ENCODE measurements at regions not wholly inside any gene's neighbourhood (a gene's known extent, or its start where the extent isn't known, plus 50 kb on each side); places are given as distances from the start of the nearest gene placed in this dataset.
"Not testable (repeated sequence)": the region's sequence is repeated elsewhere in the genome, so short reads cannot be mapped to it uniquely, and the experiment has no call there.

- no peak for DNase-seq
Observed at GRCh38 chr7:3138997-3139396, 95.3 kb upstream of the CARD11 start.

DNA sequence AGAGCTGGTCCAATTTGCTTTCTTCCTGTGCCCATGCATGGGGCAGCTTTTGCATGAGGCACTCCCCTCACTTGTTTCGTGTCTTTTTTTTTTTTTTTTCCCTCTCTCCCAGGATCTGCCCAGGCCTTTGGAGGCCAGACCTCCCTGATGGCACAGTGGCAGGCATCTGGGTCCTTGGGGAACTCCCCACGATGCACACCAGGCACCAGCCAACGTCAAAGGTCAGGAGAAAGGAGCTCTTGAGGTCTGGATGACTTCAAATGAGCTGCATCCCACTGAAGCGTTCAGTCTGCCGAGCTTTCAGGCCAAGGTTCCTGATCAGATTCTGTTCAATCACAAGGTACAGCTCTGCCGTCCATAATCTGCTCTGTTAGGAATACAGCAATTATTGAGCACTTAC, 97.2 kb upstream of the CARD11 start:
- DNase-seq: no peak

- DNase-seq: no peak
Observed at GRCh38 chr7:3141326-3141725, 97.7 kb upstream of the CARD11 start.

GRCh38 chr7:3143869-3144775, 100.5 kb upstream of the CARD11 start:
- no peak for DNase-seq

GRCh38 chr7:3144776-3145125, 101.1 kb upstream of the CARD11 start:
- DNase-seq: not testable (repeated sequence)

- no peak for DNase-seq
Observed at GRCh38 chr7:3146571-3147226, 103.0 kb upstream of the CARD11 start.

GRCh38 chr7:3148471-3148870, 104.8 kb upstream of the CARD11 start:
- not testable (repeated sequence) for DNase-seq

DNA sequence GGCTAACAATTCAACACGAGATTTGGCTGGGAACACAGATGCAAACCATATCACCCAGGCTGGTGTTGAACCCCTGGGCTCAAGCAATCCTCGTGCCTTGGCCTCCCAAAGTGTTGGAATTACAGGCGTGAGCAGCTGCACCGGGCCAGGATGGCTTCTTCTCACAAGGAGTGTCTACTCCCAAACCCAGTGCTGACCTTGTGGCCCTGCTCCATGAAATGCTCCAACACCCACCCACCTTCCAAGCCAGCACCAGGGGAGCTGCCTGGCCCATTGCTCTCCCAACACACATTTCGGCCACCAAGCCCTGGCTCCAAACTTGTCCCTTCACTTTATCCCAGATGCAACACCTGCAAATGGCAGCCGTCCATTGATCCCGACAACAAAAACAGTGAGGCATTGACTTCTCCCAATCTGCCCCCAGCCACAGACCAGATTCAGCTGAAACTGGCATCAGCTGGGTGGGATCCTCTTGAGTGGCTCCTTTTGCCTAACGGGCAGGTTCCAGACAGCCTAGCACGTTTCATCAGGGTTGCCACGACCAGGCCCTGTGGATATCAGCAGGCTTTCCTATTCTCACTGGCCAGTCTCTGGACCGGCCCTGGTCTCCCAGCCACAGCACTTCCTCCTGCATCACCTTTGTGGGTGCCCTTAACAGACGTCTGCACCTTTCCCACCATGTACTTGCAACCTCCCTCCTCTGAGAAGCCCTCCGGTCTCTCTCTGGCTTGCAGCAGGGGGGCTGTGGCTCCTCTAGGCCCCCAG, 105.7 kb upstream of the CARD11 start:
- no peak for DNase-seq

GRCh38 chr7:3150027-3150426, 106.4 kb upstream of the CARD11 start:
- DNase-seq: no peak

DNA sequence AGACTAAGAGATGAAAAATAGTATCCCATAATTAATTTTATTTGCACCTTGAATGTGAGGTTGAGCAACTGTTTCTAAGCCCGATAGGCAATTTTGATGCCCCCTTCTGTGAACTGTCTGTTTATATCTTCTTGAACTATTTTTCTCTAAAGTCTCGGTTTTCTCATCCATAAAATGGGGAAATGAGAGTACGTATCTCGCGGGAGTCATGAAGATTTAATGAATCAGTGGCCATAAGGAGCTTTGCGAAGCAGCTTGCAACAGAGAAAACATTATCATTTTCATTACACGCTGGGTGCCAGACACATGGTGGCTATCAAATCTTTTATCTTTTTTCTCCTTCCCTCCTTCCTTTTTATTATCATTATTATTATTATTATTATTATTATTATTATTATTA, 108.1 kb upstream of the CARD11 start:
- DNase-seq: no peak

DNA sequence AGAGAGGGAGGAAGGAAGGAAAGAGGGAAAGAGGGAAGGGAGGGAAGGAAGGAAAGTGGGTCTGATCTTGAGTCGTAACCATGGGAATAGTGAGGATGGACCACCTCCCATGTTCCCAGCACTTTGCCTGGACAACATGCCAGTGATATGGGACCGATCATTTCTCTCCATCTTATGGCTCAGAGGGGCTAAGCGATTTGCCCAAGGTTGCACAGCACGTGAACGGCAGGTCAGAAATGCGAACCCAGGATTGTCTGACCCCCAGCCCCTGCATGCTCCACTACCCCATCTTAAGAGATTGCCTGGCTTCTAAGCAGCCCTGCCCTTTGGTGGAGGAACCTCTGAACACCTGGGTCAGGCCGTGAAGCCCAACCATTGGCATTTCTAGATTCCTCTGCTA, 109.0 kb upstream of the CARD11 start:
- DNase-seq: no peak

DNA sequence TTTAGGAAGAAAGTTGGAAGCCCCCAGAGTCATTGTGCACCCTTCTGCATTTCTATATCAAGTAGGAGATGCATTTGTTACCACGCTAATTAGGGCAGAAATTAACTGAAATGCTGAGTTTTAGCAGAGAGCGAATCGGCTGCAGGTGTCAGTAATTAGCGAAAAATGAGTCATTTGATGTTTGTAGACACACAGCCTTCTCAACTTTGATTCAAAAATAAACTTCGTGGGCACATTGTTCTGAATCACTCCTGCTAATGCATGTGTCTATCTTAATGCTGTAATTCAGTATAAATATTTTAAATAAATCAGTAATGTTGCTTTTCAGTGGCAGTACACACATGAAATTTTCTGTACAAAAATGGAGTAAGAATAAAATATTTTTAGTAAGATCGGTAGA, 109.5 kb upstream of the CARD11 start:
- DNase-seq: no peak

DNA sequence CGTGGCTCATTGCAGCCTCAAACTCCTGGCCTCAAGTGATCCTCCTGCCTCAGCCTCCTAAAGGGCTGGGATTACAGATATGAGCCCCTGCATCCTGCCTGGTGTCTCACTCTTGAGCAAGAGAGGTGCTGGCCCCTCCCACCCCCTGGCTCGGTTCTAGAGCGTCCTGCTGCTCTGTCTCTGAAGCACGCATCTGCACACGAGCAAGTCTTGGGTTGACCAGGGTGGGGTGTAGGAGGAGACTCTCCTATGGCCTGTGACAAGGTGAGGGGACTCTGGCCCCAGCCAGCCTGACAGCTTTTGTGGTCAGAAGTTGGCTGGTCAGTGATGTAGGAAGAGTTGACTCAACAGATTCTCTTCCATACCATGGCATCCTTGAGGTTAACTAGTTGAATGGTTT, 110.7 kb upstream of the CARD11 start:
- no peak for DNase-seq

DNA sequence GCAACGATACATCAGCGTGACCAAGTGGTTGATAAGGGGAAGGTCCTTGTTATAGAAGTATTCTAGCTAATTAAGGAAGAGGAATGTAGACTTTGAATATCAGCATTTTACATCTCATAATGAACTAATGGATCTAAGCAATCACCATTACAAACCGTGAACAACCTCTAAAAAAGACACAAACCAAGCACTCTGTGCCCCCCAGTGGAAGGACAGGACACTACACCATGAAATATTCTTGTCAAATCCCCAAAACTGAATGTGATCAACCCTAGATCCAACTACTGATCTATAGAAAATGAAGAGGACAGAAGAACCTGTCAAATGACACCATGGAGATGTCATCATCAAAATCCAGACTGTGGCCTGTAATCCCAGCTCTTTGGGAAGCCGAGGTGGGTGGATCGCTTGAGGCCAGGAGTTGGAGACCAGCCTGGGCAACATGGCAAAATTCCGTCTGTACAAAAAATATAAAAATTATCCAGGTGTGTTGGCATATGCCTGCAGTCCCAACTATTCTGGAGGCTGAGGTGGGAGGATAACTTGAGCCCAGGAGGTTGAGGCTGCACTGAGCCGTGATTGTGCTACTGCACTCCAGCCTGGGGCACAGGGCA, 111.3 kb upstream of the CARD11 start:
- peak; percentile 52 for DNase-seq

- DNase-seq: no peak
Observed at GRCh38 chr7:3156508-3156907, 112.8 kb upstream of the CARD11 start.

DNA sequence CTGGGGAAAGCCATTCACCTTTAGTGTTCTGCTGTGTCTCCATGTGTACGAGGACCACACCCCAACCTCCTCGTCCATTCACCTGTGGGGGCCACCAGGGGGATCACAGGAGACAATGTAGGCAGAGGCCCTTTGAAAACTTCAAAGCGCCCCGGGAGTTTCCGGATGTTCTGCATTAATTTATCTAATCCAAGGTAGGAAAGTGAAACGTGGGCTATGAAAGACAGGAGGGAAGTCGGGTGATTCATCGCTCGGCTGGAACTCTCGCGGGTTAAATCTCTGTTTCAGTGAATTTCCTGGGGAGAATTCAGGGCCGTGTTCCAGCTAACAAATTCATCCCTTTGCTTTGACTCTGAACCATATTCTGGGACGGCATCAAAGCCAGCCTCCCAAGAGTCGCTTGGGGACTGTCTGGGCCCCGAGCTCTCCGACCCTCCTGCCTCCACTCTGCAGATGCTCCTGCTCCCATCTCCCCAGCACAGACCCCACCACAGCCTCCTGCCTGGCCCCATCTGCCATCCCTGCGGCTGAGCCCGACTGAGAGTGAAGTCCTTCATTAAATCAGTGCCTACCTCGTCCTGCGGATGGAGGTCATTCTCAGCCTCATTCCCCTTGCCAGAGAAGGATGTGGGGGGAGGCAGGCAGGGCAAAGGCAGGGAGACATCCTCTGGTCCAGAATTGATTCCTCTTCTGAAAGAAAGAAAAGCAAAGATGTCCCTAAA, 114.1 kb upstream of the CARD11 start:
- no peak for DNase-seq

- DNase-seq: no peak
Observed at GRCh38 chr7:3158341-3158760, 114.7 kb upstream of the CARD11 start.

- no peak for DNase-seq
Observed at GRCh38 chr7:3159039-3159438, 115.4 kb upstream of the CARD11 start.

DNA sequence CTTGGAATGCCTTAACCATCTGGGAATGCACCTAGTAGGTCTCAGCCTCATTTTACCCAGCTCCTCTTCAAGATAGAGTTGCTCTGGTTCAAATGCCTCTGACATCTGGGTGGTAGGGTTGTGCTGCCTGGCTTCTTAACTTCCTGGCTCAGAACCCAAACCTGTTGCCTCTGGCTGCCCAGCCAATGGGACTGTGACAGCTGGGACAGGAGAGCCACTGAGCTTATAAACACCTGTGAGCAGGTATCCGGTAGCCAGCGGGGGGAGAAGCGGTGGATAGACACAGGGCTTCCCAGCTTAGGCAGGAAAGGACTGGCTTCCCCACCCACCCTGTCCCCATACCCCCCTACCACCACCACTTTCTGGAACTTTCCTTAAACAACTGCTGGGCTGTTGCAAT, 115.8 kb upstream of the CARD11 start:
- DNase-seq: no peak

DNA sequence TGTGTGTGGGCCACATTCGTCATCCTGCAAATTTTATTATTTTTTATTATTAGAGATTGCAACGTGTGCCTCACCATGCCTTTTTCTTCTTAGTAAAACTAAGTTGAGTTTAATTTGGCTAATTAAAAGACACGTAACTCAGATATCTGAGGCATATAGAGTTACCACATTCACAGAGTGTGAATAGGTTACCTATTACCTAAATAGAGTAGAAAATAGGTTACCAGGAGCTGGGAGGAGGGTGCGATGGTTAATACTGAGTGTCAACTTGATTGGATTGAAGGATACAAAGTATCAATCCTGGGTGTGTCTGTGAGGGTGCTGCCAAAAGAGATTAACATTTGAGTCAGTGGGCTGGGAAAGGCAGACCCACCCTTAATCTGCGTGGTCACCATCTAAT, 116.3 kb upstream of the CARD11 start:
- DNase-seq: not testable (repeated sequence)

- DNase-seq: peak; percentile 1
Observed at GRCh38 chr7:3162289-3162688, 118.6 kb upstream of the CARD11 start.

DNA sequence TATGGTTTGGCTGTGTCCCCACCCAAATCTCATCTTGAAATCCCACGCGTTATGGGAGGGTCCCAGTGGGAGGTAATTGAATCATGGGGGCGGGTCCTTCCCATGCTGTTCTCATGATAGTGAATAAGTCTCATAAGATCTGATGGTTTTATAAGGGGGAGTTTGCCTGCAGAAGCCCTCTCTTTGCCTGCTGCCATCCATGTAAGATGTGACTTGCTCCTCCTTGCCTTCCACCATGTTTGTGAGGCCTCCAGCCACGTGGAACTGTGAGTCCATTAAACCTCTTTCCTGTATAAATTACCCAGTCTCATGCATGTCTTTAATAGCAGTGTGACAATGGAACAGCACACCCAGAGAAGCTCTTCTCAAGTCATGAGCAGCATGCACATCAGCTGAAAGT, 119.1 kb upstream of the CARD11 start:
- not testable (repeated sequence) for DNase-seq

GRCh38 chr7:3164380-3164792, 120.7 kb upstream of the CARD11 start:
- DNase-seq: no peak
